Hepatocyte (in vitro differentiated cells): ENCODE measurements at regions not wholly inside any gene's neighbourhood (a gene's known extent, or its start where the extent isn't known, plus 50 kb on each side); places are given as distances from the start of the nearest gene placed in this dataset.

ENCODE experiments used
- DNase-seq: peaks from one replicate; pipeline ENCODE4 v3.0.0-alpha.2; 2016; ENCODE audit warnings: low spot score
- H2AFZ ChIP-seq: fragments of 200-600 bp; sonication (generic); 2 replicates; pipeline ENCODE4 v1.6.0; 2016; ENCODE audit warnings: antibody characterized with exemption, mild to moderate bottlenecking
- H3K27ac ChIP-seq: fragments of 200-600 bp; sonication (generic); 2 replicates; pipeline ENCODE4 v1.5.1; 2016; ENCODE audit warnings: mild to moderate bottlenecking
- H3K27me3 ChIP-seq: fragments of 200-600 bp; sonication (generic); 2 replicates; pipeline ENCODE4 v1.6.1; 2016
- H3K36me3 ChIP-seq: fragments of 200-600 bp; sonication (generic); replicated peaks from 2 replicates; pipeline ENCODE4 v1.5.1; 2016; ENCODE audit warnings: low read depth; ENCODE audit not compliant: insufficient read depth
- H3K4me1 ChIP-seq: fragments of 200-600 bp; sonication (generic); 2 replicates; pipeline ENCODE4 v1.5.1; 2016; ENCODE audit warnings: mild to moderate bottlenecking, moderate library complexity; ENCODE audit not compliant: insufficient read depth
- H3K4me2 ChIP-seq: fragments of 200-600 bp; sonication (generic); 2 replicates; pipeline ENCODE4 v1.6.0; 2016
- H3K4me3 ChIP-seq: fragments of 200-600 bp; sonication (generic); 2 replicates; pipeline ENCODE4 v1.5.1; 2016; ENCODE audit warnings: mild to moderate bottlenecking
- H3K79me2 ChIP-seq: fragments of 200-600 bp; sonication (generic); 2 replicates; pipeline ENCODE4 v1.6.0; 2017; ENCODE audit warnings: mild to moderate bottlenecking
- H3K9me2 ChIP-seq: fragments of 200-600 bp; sonication (generic); replicated peaks from 2 replicates; pipeline ENCODE4 v1.6.0; 2017; ENCODE audit warnings: mild to moderate bottlenecking; ENCODE audit not compliant: insufficient read depth
- H3K9me3 ChIP-seq: fragments of 200-600 bp; sonication (generic); 2 replicates; pipeline ENCODE4 v1.5.1; 2016; ENCODE audit warnings: low read depth, mild to moderate bottlenecking
- H4K20me1 ChIP-seq: fragments of 200-600 bp; sonication (generic); 2 replicates; pipeline ENCODE4 v1.6.0; 2016; ENCODE audit warnings: mild to moderate bottlenecking; ENCODE audit not compliant: insufficient read depth, poor library complexity, severe bottlenecking
- EZH2 ChIP-seq: fragments of 200-600 bp; sonication (generic); IDR thresholded peaks from 2 replicates; pipeline ENCODE4 v1.6.1; 2016; ENCODE audit warnings: antibody characterized with exemption, mild to moderate bottlenecking, borderline replicate concordance
- EZH2phosphoT487 ChIP-seq: fragments of 200-600 bp; sonication (generic); IDR thresholded peaks from one replicate; pipeline ENCODE4 v1.6.1; 2018; ENCODE audit warnings: antibody characterized with exemption, mild to moderate bottlenecking, low read depth, moderate library complexity; ENCODE audit not compliant: unreplicated experiment, severe bottlenecking
- WGBS: methylation state at CpG from one replicate; pipeline ENCODE4 v1.1.6; 2016; ENCODE audit warnings: low lambda C conversion rate; ENCODE audit errors: missing lambda C conversion rate; 5-methylcytosine and 5-hydroxymethylcytosine counted together
- TF ChIP-seq, protein P1 (sequence below): fragments of 200-600 bp; sonication (generic); IDR thresholded peaks from 2 replicates; pipeline ENCODE4 v1.5.1; 2016; ENCODE audit warnings: antibody characterized with exemption, mild to moderate bottlenecking; ENCODE audit not compliant: poor library complexity

DNA sequence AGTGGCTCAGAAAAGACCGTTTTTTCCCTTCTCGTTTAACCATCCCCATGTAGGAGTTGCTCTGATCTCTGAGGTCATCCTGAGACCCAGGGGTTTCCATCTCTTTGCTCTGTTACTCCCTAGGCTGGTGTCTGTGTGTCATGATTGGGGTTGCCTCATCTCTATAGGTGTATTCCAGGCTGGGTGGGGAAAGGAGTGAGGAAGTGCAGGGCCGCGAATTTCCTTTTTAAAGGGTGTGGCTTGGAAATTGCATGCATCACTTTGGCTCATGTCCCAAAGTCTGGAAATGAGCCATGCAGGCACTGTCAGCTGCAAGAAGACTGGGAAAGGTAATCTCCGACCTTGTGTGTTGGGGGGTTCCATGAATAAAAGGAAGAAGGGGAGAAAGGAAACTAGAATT lies 201.9 kb downstream of the AACS start:
- no peak for DNase-seq
- Histone ChIP-seq H3K4me3 (no peak overlapping the region), H3K79me2 (no peaks in the 10 kb centered on the region), H3K27ac (no peak overlapping the region), H3K4me2 (no peak overlapping the region), H3K4me1 (no peaks in the 10 kb centered on the region), H3K27me3 (peaks cover 9% of the 10 kb centered on the region), H3K9me3 (no peaks in the 10 kb centered on the region), H2AFZ (no peak overlapping the region), H3K36me3 (no peaks in the 10 kb centered on the region), H3K9me2 (no peaks in the 10 kb centered on the region), H4K20me1 (no peaks in the 10 kb centered on the region)
- TF ChIP-seq EZH2phosphoT487 (no peak), EZH2 (no peak)
- TF ChIP-seq, protein P1, sequence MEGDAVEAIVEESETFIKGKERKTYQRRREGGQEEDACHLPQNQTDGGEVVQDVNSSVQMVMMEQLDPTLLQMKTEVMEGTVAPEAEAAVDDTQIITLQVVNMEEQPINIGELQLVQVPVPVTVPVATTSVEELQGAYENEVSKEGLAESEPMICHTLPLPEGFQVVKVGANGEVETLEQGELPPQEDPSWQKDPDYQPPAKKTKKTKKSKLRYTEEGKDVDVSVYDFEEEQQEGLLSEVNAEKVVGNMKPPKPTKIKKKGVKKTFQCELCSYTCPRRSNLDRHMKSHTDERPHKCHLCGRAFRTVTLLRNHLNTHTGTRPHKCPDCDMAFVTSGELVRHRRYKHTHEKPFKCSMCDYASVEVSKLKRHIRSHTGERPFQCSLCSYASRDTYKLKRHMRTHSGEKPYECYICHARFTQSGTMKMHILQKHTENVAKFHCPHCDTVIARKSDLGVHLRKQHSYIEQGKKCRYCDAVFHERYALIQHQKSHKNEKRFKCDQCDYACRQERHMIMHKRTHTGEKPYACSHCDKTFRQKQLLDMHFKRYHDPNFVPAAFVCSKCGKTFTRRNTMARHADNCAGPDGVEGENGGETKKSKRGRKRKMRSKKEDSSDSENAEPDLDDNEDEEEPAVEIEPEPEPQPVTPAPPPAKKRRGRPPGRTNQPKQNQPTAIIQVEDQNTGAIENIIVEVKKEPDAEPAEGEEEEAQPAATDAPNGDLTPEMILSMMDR, result no peak
- 92% methylated on average over 5 of the region's 5 CpGs for WGBS

DNA sequence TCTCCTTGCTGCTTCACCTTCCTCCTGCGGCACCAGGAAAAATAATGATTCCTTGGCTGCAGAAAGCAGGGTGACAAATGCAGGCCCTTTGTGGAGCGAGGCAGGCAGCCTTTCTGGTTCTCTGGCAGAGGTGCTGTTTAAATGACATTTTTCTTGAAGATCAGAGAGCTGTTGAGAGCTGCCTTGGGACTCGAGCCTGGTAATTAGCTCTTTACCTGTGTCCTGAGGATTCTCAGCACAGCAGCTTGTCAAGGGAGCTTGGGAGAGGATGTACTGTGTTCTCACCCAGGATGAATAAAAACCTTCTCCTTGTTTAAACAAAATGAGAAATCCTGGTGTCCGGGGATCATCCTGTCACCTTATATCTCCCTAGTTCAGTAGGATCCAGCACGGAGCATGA lies 204.0 kb downstream of the AACS start:
- H3K9me3 ChIP-seq, result no peaks in the 10 kb centered on the region
- H3K9me2 ChIP-seq, result no peaks in the 10 kb centered on the region
- DNase-seq, result no peak
- H3K4me2 ChIP-seq, result no peak overlapping the region
- WGBS, result 62% methylated on average over 5 of the region's 5 CpGs
- H3K27ac ChIP-seq, result no peak overlapping the region
- H3K27me3 ChIP-seq, result peaks cover 9% of the 10 kb centered on the region
- no peaks in the 10 kb centered on the region for H4K20me1 ChIP-seq
- no peaks in the 10 kb centered on the region for H3K79me2 ChIP-seq
- no peak overlapping the region for H2AFZ ChIP-seq
- no peaks in the 10 kb centered on the region for H3K36me3 ChIP-seq
- no peak for TF ChIP-seq EZH2
- TF ChIP-seq, protein P1, result no peak
- no peak for TF ChIP-seq EZH2phosphoT487
- H3K4me3 ChIP-seq, result no peak overlapping the region
- no peaks in the 10 kb centered on the region for H3K4me1 ChIP-seq

DNA sequence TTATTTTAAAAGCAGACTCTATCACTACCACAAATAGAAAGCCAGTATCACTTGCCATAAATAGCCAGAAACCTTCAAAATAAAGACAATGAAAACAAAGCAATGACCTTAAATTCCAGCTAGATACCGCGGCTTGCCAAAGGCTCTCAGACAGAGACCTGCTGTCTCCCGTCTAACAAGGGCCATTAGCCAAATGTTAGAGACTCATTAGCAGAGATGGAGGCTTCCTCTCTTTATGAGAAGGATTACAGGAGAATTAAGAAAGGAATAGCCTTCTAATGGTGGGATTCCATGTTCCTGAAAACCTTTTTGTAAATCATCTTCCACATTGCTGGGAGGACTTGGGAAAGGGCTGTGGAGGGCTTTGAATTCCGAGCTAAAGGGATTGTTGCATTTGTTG lies 206.7 kb downstream of the AACS start:
- no peak for DNase-seq
- TF ChIP-seq EZH2phosphoT487 (no peak), EZH2 (no peak)
- TF ChIP-seq, protein P1, result no peak
- H3K4me1 ChIP-seq, result no peaks in the 10 kb centered on the region
- no peaks in the 10 kb centered on the region for H4K20me1 ChIP-seq
- H3K27ac ChIP-seq, result no peak overlapping the region
- peaks cover 9% of the 10 kb centered on the region for H3K27me3 ChIP-seq
- 44% methylated on average over 4 of the region's 4 CpGs for WGBS
- H2AFZ ChIP-seq, result no peak overlapping the region
- H3K79me2 ChIP-seq, result no peaks in the 10 kb centered on the region
- H3K9me2 ChIP-seq, result no peaks in the 10 kb centered on the region
- no peaks in the 10 kb centered on the region for H3K36me3 ChIP-seq
- H3K9me3 ChIP-seq, result no peaks in the 10 kb centered on the region
- no peak overlapping the region for H3K4me3 ChIP-seq
- H3K4me2 ChIP-seq, result no peak overlapping the region

DNA sequence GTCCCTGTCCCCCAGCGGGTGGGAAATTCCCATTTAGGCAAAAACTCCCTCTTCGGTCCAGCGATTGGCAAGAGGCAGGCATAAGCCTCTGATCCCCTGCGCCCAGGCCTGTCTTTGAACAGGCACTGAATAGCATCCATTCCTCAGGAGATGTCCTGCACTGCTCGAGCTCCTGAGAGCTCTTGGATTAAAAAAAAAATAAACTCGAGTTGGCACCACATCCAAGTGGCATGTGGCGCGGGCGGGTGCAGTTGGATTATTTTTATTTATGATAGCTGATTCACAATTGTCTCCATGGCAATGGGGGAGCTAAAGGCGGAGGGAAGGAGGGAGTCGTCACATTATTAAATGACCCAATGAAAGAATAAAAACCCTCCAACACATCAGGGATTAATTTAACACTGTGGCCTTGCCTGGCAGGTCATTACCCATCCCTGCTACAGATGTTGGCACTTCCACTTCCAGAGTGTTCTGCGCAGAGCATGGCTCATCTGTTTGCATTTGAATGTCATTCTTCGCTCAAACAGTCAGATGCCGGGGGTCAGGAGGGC lies 207.2 kb downstream of the AACS start:
- Histone ChIP-seq H3K79me2 (no peaks in the 10 kb centered on the region), H2AFZ (no peak overlapping the region), H3K4me2 (no peak overlapping the region)

More for the DNA sequence above, 207.2 kb downstream of the AACS start:
- Histone ChIP-seq H3K9me3 (no peaks in the 10 kb centered on the region), H4K20me1 (no peaks in the 10 kb centered on the region), H3K4me3 (no peak overlapping the region), H3K27me3 (peaks cover 9% of the 10 kb centered on the region), H3K36me3 (no peaks in the 10 kb centered on the region), H3K9me2 (no peaks in the 10 kb centered on the region), H3K4me1 (no peaks in the 10 kb centered on the region), H3K27ac (no peak overlapping the region)
- TF ChIP-seq EZH2, result no peak
- no peak for TF ChIP-seq EZH2phosphoT487
- TF ChIP-seq, protein P1, result no peak
- 89% methylated on average over 14 of the region's 14 CpGs for WGBS
- DNase-seq, result no peak
